GM11168 (cell line): ENCODE measurements at regions not wholly inside any gene's neighbourhood (a gene's known extent, or its start where the extent isn't known, plus 50 kb on each side); places are given as distances from the start of the nearest gene placed in this dataset.
"Not testable (repeated sequence)": the region's sequence is repeated elsewhere in the genome, so short reads cannot be mapped to it uniquely, and the experiment has no call there.

ENCODE experiments used
- in situ Hi-C: fragments of 300-500 bp; cut with MboI; formaldehyde crosslinking; loops from one replicate; pipeline ENCODE4 v1.12.0; 2022; ENCODE audit warnings: low sequenced_read_pairs; ENCODE audit not compliant: unreplicated experiment

GRCh38 chr20:29878281-29878741, 1379.2 kb upstream of the DEFB115 start:
- in situ Hi-C loops, result loop anchor here (5.0 kb wide), 1 partner anchor 934 kb away; no protein-coding TSS in a partner anchor

- in situ Hi-C loops, result loop anchor here (5.0 kb wide), 1 partner anchor 933 kb away; no protein-coding TSS in a partner anchor
Measured at GRCh38 chr20:29878777-29879442, 1378.6 kb upstream of the DEFB115 start.

- in situ Hi-C loops, result loop anchor here (5.0 kb wide), 1 partner anchor 759 kb away; no protein-coding TSS in a partner anchor
Measured at GRCh38 chr20:29881107-29881506, 1376.4 kb upstream of the DEFB115 start.

GRCh38 chr20:29883514-29884219, 1373.8 kb upstream of the DEFB115 start:
- in situ Hi-C loops, result loop anchor here (5.0 kb wide), 1 partner anchor 761 kb away; no protein-coding TSS in a partner anchor

GRCh38 chr20:29884322-29884721, 1373.1 kb upstream of the DEFB115 start:
- in situ Hi-C loops, result loop anchor here (5.0 kb wide), 1 partner anchor 762 kb away; no protein-coding TSS in a partner anchor

GRCh38 chr20:29885282-29886185, 1371.9 kb upstream of the DEFB115 start:
- in situ Hi-C loops, result loop anchor here (5.0 kb wide), 2 partner anchors 623 to 683 kb away; no protein-coding TSS in a partner anchor

- in situ Hi-C loops, result not testable (repeated sequence)
Measured at GRCh38 chr20:29891555-29891954, 1365.9 kb upstream of the DEFB115 start.
